GM21381 (cell line): ENCODE measurements at regions not wholly inside any gene's neighbourhood (a gene's known extent, or its start where the extent isn't known, plus 50 kb on each side); places are given as distances from the start of the nearest gene placed in this dataset.
A peak's percentile ranks its signal among the peaks of the same experiment; 100 is the strongest.

ENCODE experiments used
- ATAC-seq: cut with Tn5 transposase; IDR thresholded peaks from one replicate; pipeline ENCODE4 v1.9.1; 2021; ENCODE audit warnings: mild to moderate bottlenecking, moderate library complexity; ENCODE audit not compliant: unreplicated experiment

- ATAC-seq: no peak
Measured at GRCh38 chr2:47315475-47315874, 53.6 kb upstream of the EPCAM start.

GRCh38 chr2:47313728-47314127 is 55.4 kb upstream of the EPCAM start:
- ATAC-seq: no peak

GRCh38 chr2:47313141-47313691 is 55.9 kb upstream of the EPCAM start:
- ATAC-seq: no peak

GRCh38 chr2:47312491-47312850 is 56.6 kb upstream of the EPCAM start:
- ATAC-seq: no peak

GRCh38 chr2:47311764-47312490 is 57.2 kb upstream of the EPCAM start:
- ATAC-seq: no peak

- ATAC-seq: peak; percentile 14
Measured at GRCh38 chr2:47310801-47311560, 58.1 kb upstream of the EPCAM start.

GRCh38 chr2:47309952-47310800 is 58.9 kb upstream of the EPCAM start:
- peak; percentile 83 for ATAC-seq

GRCh38 chr2:47309472-47309951 is 59.6 kb upstream of the EPCAM start:
- peak; percentile 3 for ATAC-seq

GRCh38 chr2:47307066-47307465 is 62.0 kb upstream of the EPCAM start:
- no peak for ATAC-seq

- no peak for ATAC-seq
Measured at GRCh38 chr2:47304654-47305053, 64.5 kb upstream of the EPCAM start.

- no peak for ATAC-seq
Measured at GRCh38 chr2:47303341-47304148, 65.6 kb upstream of the EPCAM start.

- no peak for ATAC-seq
Measured at GRCh38 chr2:47302308-47302707, 66.8 kb upstream of the EPCAM start.

GRCh38 chr2:47301731-47302130 is 67.4 kb upstream of the EPCAM start:
- ATAC-seq: no peak

GRCh38 chr2:47301277-47301618 is 67.9 kb upstream of the EPCAM start:
- peak; percentile 59 for ATAC-seq

- ATAC-seq: peak; percentile 68
Measured at GRCh38 chr2:47300609-47301276, 68.4 kb upstream of the EPCAM start.

- no peak for ATAC-seq
Measured at GRCh38 chr2:47300081-47300480, 69.0 kb upstream of the EPCAM start.

- no peak for ATAC-seq
Measured at GRCh38 chr2:47299555-47299954, 69.6 kb upstream of the EPCAM start.

- ATAC-seq: no peak
Measured at GRCh38 chr2:47298771-47299170, 70.3 kb upstream of the EPCAM start.

- ATAC-seq: no peak
Measured at GRCh38 chr2:47297767-47298425, 71.2 kb upstream of the EPCAM start.
